ENCODE measurements at regions not wholly inside any gene's neighbourhood (a gene's known extent, or its start where the extent isn't known, plus 50 kb on each side); places are given as distances from the start of the nearest gene placed in this dataset.

DNA sequence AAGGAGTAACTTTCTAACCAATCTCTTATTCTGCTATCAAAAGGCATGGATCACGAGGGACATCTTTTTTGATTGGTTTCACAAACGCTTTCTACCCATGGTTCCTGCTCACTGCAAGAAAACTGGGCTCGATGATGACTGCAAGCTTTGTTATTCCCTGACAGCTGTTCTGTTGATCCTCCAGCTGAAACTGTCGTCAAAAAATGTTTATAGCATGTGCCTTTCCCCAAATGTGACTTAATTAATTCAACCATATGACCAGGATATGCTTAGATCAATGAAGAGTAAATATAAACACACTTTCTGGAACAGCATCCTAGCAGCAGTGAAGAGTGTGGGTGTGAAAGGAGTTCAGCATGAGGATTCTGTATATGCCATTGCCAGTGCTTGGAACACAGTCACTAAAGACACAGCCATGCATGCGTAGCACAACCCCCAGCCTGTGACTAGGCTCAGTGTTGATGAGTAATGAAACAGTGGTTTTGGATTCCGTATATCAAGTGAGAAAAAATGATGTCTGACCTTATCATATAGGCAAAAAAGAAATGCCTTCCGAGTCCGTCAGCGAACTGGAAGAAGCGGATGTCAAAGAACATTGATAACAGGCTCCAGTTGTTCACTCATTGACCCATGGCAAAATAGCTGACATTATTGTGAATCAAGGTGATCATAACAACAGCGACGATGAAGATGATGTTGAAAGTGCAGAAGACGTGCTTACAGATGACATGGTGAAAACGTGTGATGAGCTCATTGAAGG lies 347.4 kb downstream of the FGF9 start:
- no peak for DNase-seq

DNA sequence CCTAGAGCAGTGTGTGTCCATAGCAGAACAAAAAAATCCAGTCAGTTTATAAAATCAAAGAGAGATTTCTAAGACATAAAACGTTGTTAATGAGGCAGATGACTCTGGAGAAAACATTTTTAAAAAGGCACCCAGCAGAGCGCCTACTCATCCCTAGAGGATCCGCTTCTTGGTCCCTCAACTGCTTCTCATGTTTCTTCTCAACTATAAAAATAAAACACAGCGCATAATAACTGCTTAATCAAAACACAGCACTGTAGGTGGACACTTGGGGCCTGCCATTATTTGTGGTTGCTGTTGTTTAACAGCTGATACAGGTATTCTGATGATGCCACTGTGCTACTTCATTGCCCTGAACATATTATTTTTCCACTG lies 347.9 kb downstream of the FGF9 start:
- DNase-seq = no peak

DNA sequence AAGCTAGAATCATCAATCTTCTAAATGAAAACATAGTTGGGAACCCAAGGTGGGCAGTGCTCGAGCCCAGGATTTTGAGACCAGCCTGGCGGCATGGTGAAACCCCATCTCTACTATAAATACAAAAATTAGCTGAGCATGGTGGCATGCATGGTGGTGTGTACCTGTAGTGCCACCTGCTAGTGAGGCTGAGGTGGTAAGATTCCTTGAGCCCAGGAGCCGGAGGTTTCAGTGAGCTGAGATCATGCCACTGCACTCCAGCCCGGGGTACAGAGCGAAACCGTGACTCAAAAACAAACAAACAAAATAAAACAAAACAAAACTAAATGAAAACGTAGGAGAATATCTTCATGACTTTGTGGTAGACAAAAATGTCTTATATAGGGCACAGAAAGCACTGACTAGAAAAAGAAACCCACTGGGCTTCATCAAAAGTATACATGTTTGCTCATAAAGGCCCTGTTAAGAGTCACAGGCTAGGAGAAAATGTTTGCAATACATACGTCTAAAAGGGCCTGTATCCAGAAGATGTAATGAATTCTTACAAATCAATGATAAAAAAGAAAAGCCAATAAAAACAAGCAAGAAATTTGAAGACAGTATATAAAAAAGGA lies 353.6 kb downstream of the FGF9 start:
- no peak for DNase-seq

DNA sequence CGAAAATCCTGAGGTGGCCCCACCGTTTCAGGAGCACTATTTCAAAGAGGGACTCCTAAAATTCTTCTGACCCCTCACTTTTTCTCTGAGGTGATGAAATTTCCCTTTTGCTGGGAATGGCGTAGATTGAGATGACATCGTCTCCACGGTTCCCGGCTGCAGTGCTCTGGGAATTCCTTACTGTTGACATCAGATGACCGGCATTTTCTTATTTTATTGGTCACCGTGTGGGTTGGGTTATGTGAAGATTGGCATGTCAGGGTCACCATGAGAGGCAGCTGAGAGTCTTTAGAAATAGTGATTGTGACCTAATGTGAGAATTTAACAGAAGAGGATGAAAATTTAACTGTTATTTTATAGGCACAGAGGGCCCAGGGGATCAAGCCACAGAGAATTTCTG lies 356.7 kb downstream of the FGF9 start:
- no peak for DNase-seq

DNA sequence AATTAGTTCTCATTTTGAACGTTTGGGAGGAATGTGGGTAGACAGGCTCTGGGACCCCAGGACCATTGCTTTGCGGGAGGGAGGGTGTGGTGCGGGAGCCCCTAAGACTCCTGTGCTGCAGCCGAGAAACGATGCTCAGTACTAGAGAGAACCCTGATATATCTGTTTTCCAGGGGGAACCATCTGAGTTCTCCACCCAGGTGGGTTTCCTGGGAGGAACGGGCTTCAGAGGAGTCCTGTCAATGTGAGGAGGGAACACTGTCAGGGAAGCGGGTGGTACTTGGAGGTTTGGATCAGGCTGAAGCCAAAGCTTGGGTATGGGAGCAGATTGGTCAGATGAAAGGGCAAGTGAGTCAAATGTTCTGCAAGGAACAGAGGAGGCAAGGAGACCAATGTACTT lies 358.0 kb downstream of the FGF9 start:
- no peak for DNase-seq

DNA sequence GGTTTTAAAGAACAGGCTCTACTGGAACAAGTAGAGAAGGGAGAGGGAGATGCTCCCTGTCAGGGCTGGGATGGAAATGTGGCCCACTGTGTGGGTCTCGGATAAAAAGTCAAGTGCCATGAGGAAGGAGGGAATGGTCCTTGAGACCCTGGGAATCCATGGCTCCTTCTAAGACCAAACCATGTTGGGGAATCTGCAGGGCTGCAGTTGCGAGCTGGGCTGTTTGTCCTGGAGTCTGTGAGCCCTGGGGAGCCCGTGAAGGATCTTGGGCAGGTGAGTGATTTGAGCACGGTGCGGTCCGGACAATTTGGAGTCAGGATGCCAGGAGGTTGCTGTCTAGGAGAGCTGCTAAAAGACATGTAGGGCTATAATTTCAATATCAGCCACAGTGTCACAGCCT lies 359.4 kb downstream of the FGF9 start:
- no peak for DNase-seq

DNA sequence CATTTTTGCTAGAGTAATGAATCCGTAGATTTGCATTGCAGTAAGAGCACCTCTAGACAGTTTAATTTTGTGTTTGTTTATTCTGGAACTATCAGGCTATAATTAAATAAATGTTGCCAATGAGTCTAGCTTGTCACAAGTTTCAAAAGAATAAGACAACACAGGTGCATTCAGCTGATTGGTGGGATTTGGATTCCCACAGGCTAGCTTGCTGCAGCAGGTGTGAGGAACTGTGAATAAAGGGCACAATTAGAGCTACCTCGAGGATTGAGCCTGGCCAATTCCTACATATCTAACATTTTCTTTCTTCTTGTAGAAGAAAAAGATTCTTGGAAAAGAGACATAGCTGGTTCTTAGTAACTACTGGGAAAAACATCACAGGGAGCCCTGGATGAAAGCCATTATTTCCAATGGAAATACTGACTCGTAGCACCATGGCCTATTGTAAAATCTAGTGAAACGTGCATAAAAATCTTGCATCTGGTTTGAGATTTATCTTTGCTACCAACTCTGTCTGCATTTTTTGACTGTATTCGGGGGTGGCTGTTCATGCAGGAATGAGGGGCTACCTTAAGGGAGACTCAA lies 360.9 kb downstream of the FGF9 start:
- DNase-seq = no peak

DNA sequence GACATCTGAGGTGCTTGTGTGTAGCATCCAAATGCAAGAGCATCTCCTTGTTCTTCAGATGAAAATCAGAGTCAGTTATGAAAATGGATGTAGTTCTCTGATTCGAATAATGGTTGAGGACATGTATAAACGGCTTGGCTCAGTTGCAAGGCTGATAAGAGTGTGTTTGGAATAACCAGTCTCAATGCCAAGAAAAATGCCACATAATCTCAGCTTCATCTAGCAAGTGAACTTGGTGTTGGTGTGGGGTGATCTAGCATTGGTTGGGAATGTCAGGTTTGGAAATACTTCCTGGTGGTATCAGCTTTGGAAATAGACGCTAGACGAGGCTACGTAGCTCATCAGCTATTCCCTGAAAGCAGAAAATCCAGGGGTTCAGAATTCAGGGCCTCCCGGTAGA lies 362.0 kb downstream of the FGF9 start:
- DNase-seq = no peak

DNA sequence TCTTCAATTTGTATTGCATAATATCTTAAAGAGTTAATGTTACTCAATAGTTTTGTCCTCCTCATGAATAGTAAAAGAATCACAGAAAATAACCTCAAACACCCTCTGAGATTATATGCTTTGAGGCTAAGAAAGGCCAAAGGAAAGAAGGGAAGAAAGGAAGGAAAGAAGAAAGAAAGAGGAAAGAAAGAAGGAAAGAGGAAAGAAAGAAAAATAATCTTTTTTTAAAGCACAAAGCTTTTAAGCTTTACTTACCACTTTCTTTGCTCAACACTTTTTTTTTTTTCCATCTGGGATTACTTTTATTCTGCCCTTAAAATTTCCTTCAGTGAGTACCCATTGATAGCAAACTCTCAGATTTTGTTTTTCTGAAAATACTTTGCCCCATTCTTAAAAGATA lies 369.1 kb downstream of the FGF9 start:
- no peak for DNase-seq

DNA sequence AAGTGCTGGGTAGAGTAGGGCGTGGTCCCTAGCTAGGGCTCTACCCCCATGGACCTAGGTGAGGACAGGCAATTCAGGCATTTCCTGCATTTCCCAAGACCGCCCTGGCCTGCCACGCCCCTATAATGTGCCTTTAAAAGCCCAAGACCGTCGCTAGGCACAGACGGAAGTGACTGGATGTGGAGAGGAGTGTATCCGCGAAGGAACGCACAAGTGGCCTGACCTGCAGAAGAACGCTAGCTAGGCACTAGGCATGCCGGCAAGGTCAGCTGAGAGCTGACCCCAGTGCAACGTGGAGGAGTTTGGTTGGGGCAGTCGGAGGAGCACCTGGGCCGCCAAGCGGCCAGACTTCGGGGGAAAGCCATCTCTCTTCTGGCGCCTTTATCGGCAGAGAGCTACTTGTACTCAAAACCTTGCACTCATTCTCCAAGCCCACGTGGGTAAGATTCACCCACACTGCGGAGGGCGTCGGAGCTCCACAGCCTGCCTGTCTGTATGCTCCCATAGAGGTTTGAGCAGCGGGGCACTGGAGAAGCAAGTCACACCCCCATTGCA lies 370.0 kb downstream of the FGF9 start:
- DNase-seq = no peak

DNA sequence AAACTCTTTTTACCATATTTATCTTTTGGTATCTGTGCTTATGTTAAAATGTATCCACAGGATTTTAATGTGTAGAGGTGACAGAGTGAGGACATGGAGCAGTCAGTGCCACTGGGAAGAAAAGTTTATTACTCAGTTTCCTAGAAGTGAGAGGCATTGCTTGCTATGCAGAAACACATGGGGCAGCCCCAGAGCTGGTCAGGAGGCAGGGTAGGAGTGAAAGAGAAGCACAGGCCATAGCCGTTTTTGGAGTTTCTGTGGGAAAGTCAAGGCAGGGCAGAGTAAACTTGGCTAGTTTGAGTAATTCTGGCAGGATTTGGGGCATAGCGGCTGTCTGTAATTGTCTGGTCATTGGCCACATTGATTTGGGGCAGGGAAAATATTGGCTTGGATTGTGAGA lies 370.9 kb downstream of the FGF9 start:
- no peak for DNase-seq

DNA sequence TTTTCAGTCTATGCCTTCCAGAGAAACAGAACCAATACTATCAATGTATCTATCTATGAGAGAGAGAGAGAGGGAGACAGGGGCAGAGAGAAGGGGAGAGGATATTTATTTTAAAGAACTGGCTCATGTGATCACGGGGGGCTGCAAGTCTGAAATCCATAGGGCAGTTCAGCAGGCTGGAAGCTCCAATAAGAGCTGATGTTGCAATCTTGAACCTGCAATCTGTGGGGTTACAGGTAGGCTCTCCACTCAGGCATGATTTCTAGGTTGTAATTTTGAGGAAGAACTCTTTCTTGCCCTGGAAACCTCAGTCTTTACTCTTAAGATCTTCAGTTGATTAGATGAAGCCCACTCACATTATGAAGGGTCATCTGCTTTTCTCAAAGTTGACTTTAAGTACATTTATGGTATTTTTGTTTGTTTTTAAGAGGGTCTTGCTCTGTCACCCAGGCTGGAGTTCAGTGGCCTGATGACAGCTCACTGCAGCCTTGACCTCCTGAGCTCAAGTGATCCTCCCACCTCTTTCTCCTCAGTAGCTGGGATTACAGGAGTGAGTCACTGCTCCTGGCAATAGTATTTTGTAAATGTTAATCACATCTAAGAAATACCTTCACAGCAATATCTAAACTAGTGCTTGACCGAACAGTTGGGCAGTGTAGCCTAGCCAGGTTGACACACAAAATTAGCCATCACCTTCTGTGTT lies 376.4 kb downstream of the FGF9 start:
- DNase-seq = no peak

DNA sequence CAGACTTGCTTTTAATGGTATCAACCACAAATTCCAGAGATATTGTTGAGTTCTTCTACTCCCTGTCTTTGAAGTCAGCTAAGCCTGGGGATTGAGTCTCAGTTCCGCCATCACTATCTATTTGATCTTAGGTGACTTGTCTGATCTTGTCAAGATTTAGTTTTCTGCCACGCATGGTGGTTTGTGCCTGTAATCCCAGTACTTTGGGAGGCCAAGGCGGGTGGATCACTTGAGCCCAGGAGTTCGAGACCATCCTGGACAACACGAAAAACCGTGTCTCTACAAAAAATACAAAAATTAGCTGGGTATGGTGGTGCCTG lies 376.9 kb downstream of the FGF9 start:
- no peak for DNase-seq

DNA sequence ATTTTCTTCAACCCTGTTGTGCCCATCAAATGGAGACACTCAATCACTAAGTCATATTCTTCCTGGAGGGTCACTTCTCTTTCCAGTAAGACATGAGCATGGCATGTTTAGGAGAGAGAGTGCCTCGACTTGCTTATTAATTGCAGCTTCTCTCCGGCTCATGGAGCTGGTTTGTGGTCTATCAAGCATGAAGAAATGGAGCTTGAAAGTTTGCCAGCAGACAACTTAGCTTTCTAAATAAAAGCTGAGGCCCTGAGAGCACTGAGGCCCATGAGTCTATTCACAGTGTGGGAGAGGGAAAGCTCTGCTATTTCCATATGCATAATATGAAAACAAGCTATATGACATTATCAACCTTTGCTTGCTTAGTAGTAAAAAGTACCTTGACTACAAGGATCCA lies 378.5 kb downstream of the FGF9 start:
- no peak for DNase-seq

DNA sequence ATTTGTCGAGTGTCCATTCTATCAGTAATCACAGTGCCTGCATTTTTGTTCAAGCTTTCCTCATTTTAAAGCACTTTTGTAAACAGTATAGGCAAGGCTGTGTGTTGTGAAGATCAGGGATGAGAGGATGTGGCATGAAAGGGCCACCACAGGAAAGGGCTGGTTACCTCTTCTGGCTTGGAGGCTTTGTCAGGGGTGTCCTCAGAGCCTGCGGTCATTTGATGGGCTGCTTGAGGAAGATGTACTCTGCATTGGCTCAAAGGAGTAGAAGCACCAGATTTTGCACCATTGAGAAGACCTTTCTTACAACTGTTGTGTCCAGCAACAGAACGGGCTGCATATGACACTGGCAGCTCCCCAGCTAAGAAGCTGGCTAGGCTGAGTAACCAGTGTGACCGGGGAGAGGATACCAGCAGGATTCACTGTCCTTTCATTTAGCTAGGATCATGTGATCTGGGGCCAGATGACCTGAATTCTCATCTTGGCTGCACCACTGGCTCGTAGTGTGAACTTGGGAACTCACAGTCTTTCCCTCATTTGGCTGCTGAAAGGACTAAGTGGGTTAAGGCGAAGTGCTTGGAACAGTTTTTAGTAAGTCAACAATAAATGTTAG lies 380.2 kb downstream of the FGF9 start:
- no peak for DNase-seq

DNA sequence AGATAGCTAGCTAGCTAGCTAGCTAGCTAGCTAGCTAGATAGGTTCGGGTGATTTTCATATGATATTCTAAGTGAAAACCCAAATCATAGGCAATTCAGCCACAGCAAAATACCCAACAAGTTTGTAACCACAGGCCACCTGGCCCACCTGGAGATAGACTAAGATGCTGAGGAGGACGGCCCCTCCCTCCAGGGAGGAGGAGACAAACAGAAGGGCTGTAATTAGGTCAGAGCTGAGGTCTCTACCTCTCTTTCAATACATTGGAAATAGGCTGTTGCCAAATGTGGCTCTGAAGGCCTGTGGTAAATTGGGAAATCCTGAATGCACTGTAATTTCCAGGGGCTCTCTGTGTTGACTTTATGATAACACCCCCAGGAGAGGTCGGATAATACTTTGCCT lies 382.2 kb downstream of the FGF9 start:
- no peak for DNase-seq

DNA sequence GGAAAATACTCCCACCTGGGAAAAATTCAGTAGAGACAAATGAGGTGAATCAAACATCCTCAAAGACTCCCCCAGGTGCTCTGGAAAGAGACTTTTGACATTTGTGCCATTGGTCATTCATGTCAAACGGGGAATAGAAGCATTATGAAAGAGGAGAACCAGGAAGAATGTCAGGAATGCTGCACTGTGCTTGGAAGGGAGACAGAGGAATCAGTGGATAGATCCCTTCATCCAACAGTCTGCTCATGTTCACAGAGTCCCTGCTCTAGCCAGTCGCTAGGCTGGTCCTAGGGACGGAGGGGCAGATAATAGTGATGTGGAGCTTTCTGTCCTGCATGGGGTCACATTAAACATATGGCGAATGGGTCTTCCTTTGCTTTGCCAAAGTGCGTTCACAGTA lies 384.4 kb downstream of the FGF9 start:
- DNase-seq = no peak

DNA sequence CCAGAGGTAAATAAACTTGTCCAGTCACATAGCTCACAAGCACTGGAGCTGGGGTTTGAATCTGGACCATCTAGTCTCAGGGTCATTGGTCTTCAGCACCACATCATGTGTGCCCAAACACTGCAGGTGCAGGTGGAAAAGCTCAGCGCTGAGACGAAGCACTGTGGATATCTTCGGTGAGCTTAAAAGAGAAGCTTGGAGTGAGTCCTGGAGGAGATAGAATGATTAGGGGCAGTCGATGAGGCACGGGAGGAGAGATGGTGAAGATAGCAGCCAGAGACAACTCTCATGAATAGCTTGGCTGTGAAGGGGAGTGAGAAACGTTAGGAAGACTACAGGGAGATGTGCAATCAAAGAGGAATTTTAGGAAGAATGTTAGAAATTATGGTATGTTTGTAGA lies 389.3 kb downstream of the FGF9 start:
- no peak for DNase-seq

DNA sequence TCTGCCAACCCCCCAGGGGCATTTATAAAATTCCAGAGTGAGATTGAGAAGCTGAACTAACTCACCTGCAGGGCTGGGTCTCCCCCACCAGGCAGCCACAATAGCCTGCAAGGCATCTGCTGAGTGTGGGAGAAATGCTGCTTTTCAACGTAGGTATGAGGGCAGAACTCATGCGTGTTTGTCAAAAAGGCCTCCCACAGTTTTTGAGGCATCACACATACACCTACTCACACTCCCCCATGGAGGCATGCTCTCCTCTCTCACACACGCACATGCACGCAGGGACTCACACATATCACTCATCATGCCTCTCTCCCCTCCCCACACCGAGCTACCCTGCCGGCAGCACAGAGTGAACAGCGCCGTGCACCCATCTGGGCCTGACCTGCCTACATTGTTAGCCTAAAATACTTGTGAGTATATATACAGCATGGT lies 390.5 kb downstream of the FGF9 start:
- DNase-seq = no peak

DNA sequence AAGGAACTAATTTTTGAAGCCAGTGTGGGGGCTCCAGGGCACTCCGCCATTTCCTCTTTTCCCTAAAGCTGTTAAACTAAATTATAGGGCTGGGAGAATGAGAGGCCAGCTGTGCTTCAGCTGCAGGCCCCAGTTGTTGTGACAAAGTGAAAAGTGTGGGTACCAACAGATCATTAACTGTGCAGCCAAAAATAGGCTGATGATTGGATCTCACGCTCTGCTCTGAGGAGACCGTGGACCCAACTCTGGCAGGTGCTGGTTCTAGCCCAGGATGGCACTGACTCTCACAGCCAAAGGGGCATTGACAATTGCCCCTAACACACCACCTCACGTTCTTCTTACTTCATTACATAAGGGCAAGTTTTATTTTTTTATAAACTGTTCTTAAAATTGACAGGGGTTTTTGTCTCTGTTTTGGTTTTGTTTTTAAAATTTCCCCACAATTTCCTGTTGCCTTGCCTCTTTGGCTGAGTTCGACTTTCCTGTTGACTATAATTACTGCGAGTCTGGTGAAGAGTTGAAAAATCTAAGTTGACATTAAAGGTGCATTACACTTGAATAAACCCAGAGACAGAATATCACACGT lies 391.0 kb downstream of the FGF9 start:
- DNase-seq = no peak

DNA sequence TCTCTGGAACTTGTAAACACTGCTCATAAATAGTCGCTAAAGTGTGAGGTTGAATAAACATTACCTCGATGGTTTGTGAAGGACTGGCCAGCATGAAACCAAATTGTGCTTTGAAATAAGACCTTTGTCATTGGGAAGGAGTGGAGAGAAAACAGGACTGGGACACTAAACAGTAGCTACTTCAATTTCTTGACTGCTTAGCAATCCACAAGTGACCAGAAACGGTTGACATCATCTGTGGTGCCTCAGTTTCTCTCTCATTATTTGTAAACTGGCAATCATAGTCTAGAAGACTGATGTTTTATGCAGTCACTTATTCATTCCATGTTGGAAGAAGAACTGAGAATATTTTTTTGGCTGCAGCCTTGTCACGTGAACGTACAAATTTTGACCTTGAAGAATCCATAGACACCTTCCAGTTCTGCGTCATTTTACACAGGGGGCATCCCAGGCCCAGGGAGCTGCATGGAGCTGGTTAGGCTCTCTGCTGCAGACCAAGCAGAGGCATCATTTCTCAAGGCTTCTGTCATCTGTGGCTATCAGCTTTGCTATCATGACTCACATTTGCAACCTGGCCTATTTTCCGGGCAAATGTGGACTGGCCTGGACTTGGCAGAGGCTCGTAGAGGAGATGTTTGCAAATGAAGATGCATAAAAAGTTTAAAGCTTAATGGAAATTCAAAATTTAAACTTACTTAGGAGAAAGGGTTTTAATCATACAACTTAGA lies 391.8 kb downstream of the FGF9 start:
- DNase-seq = no peak

DNA sequence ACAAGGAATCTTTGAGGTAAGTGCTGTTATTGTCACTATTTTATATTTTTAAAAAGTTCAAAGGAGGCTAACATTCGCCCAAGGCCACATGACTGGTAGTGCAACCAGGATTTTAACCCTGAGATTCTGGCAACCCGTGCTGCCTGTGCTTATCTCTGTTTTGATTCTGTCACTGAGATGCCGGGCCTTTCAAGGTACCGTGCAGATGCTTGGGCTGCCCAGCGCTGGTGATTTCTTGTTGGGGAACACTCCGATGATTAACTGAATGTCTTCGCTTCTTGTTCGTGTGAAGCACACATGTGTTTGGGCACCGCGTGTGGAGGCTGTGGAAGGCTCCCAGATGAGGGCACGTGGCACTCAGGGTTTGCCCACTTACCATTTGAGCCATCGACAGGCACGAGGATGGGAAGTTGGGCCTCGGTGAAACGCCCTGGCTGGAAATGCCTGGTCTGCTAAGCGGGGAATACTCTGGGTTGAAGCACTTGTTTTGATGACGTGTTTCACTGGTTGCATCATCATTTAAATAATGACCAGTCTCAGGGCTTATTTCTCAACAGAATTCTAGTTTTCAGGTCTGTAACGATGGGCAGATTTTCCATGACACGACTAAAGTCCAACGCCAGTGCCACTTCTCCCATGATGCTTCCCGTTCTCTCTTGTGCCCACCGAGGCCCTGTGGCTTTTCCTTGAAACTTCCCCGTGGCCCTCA lies 392.7 kb downstream of the FGF9 start:
- DNase-seq = no peak

All from RPMI8226 (cell line).